ENCODE measurements at regions not wholly inside any gene's neighbourhood (a gene's known extent, or its start where the extent isn't known, plus 50 kb on each side); places are given as distances from the start of the nearest gene placed in this dataset.
"Not testable (repeated sequence)": the region's sequence is repeated elsewhere in the genome, so short reads cannot be mapped to it uniquely, and the experiment has no call there.

- H3K27ac ChIP-seq, result no peak overlapping the region
- TF ChIP-seq ZFX (IDR thresholded peaks at IDR 0.05; ENCODE audit: borderline replicate concordance), result no peak
- TF ChIP-seq CTCF (IDR thresholded peaks at IDR 0.05), result no peak
Observed at GRCh38 chr22:49685686-49686085, 142.0 kb downstream of the BRD1 start.

DNA sequence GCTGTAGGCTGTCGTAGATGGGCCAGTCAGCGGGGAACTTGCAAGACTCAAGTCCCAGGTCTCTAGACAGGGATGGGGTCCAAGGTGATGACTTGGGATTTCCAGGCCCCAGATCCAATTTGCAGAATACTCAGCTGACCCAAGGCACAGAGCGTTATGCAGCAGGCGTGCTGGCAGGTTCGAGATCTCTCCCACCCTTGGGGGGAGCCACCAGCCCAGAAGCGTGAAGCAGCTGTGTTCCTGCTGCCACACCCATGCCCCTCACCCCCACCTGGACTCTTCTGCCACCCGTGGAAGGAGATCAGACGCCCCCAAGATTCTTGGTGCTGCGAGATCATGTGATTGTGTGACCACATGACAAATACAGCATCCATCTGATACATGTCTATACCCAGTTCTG lies 142.6 kb downstream of the BRD1 start:
- no peak overlapping the region for H3K27ac ChIP-seq
- no peak for TF ChIP-seq ZFX (IDR thresholded peaks at IDR 0.05; ENCODE audit: borderline replicate concordance)
- TF ChIP-seq CTCF (IDR thresholded peaks at IDR 0.05), result no peak

GRCh38 chr22:49683032-49683431 lies 144.6 kb downstream of the BRD1 start:
- TF ChIP-seq ZFX (IDR thresholded peaks at IDR 0.05; ENCODE audit: borderline replicate concordance) (no peak), CTCF (IDR thresholded peaks at IDR 0.05) (no peak)
- no peak overlapping the region for H3K27ac ChIP-seq

- not testable (repeated sequence) for H3K27ac ChIP-seq
Observed at GRCh38 chr22:49680819-49681218, 146.9 kb downstream of the BRD1 start.

GRCh38 chr22:49678842-49679170 lies 148.9 kb downstream of the BRD1 start:
- no peak overlapping the region for H3K27ac ChIP-seq
- TF ChIP-seq ZFX (IDR thresholded peaks at IDR 0.05; ENCODE audit: borderline replicate concordance) (no peak), CTCF (IDR thresholded peaks at IDR 0.05) (no peak)

DNA sequence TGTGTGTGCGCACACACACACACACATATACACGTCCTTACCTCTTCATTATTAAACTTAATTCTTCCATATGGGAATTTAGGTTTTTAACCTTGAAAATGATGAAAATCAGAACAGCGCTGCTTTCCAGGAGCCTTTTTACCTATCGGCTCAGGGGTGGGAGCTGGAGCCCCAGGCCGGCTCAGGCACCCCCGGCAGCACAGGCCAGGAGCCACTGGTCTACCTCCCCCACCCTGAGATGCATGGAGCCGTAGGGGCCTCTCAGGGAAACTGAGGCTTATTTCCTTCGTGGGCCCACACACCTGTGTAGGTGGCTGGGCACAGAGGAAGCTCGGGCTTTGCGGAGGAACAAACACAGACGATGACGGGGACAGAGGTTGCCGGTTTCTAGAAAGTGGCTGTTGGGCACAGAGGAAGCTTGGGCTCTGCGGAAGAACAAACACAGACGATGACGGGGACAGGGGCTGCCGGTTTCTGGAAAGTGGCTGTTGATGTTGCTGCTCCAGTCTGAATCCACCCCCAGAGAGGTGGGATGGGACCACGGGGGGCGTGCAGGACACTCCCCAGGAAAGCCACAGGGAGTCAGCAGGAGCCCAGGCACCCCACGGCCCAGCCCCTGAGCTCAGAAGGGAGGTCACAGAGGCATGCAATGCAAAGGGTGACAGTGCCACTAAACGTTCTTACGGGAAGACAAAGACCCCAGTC lies 149.4 kb downstream of the BRD1 start:
- TF ChIP-seq CTCF (IDR thresholded peaks at IDR 0.05), result no peak
- no peak for TF ChIP-seq ZFX (IDR thresholded peaks at IDR 0.05; ENCODE audit: borderline replicate concordance)
- H3K27ac ChIP-seq, result no peak overlapping the region

- H3K27ac ChIP-seq, result no peak overlapping the region
- TF ChIP-seq ZFX (IDR thresholded peaks at IDR 0.05; ENCODE audit: borderline replicate concordance) (no peak), CTCF (IDR thresholded peaks at IDR 0.05) (no peak)
Observed at GRCh38 chr22:49677495-49677889, 150.2 kb downstream of the BRD1 start.
